ENCODE measurements at regions not wholly inside any gene's neighbourhood (a gene's known extent, or its start where the extent isn't known, plus 50 kb on each side); places are given as distances from the start of the nearest gene placed in this dataset.
"Not testable (repeated sequence)": the region's sequence is repeated elsewhere in the genome, so short reads cannot be mapped to it uniquely, and the experiment has no call there.

DNA sequence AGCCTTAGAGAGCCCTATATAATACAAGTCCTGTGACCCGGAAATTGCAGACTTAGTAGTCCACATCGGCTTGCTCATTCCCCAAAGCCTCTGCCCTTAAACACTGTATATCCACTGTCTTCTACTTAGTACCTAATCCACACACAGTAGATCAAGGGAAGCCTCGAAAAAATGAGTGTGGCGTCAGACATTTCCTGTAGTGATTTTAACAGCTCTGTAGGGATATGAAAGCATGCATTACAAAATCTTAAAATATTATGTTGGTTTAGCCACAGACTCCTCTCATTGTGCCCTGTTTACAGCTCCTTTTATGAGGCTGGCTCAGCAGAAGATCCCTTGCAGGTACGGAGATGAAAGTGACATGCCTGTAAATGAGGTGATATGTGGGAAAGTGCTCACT lies 416.3 kb downstream of the LIG4 start:
- Histone ChIP-seq H3K27me3 (replicated peaks; ENCODE audit: control insufficient read depth, insufficient read depth, low read length) (no peaks in the 10 kb centered on the region), H3K9me3 (no peaks in the 10 kb centered on the region), H3K4me3 (ENCODE audit: low read depth, low read length) (no peak overlapping the region), H3K36me3 (ENCODE audit: control insufficient read depth, insufficient read depth, low read length) (no peaks in the 10 kb centered on the region), H3K4me1 (no peaks in the 10 kb centered on the region)
- H3K36me3 Mint-ChIP-seq (ENCODE audit: insufficient read depth, unreplicated experiment), result no peaks in the 10 kb centered on the region
- ChIA-PET CTCF (no interaction called here), POLR2A (no interaction called here)
- no peak for DNase-seq
- TF ChIP-seq, protein P1, sequence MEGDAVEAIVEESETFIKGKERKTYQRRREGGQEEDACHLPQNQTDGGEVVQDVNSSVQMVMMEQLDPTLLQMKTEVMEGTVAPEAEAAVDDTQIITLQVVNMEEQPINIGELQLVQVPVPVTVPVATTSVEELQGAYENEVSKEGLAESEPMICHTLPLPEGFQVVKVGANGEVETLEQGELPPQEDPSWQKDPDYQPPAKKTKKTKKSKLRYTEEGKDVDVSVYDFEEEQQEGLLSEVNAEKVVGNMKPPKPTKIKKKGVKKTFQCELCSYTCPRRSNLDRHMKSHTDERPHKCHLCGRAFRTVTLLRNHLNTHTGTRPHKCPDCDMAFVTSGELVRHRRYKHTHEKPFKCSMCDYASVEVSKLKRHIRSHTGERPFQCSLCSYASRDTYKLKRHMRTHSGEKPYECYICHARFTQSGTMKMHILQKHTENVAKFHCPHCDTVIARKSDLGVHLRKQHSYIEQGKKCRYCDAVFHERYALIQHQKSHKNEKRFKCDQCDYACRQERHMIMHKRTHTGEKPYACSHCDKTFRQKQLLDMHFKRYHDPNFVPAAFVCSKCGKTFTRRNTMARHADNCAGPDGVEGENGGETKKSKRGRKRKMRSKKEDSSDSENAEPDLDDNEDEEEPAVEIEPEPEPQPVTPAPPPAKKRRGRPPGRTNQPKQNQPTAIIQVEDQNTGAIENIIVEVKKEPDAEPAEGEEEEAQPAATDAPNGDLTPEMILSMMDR (IDR thresholded peaks at IDR 0.05; ENCODE audit: insufficient read depth in 1 of 2, low read depth in 1 of 2, low read length in 1 of 2, severe bottlenecking in 1 of 2, unreplicated experiment in 1 of 2), result no peak
- H3K9me3 Mint-ChIP-seq (ENCODE audit: unreplicated experiment), result no peaks in the 10 kb centered on the region
- no peaks in the 10 kb centered on the region for H3K4me1 Mint-ChIP-seq (ENCODE audit: low read depth, unreplicated experiment)
- no peak overlapping the region for H3K27ac Mint-ChIP-seq (ENCODE audit: unreplicated experiment)
- H3K4me3 Mint-ChIP-seq (ENCODE audit: unreplicated experiment), result no peak overlapping the region
- H3K27me3 Mint-ChIP-seq (ENCODE audit: insufficient read depth, unreplicated experiment), result no peaks in the 10 kb centered on the region
- no TSS peak for BruUV-seq (replicated peaks)
- intact Hi-C loops (cut with micrococcal nuclease; ENCODE audit: unreplicated experiment), result no loop called here

DNA sequence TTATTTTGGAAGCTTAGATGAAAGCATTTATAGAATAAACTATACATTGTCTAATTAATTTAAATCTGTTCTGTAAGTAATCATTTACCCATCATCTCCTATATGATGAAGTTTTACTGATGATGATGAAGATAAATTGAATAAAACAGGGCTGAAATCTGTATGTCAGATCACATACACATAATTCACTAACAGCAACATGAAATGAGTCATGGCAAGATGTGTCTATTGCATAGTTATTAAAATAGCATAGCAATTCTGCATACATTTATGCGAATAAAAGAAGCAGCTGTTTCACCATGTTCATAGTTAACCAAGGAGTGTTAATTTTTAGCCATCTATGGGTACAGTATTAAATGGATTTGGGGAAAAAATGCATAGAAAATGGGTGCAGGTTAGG lies 424.9 kb downstream of the LIG4 start:
- Mint-ChIP-seq H3K27ac (ENCODE audit: unreplicated experiment) (no peak overlapping the region), H3K4me3 (ENCODE audit: unreplicated experiment) (no peak overlapping the region), H3K4me1 (ENCODE audit: low read depth, unreplicated experiment) (no peaks in the 10 kb centered on the region), H3K9me3 (ENCODE audit: unreplicated experiment) (no peaks in the 10 kb centered on the region), H3K36me3 (ENCODE audit: insufficient read depth, unreplicated experiment) (no peaks in the 10 kb centered on the region), H3K27me3 (ENCODE audit: insufficient read depth, unreplicated experiment) (no peaks in the 10 kb centered on the region)
- Histone ChIP-seq H3K36me3 (ENCODE audit: control insufficient read depth, insufficient read depth, low read length) (no peaks in the 10 kb centered on the region), H3K9me3 (no peaks in the 10 kb centered on the region), H3K4me3 (ENCODE audit: low read depth, low read length) (no peak overlapping the region), H3K27me3 (replicated peaks; ENCODE audit: control insufficient read depth, insufficient read depth, low read length) (no peaks in the 10 kb centered on the region), H3K4me1 (no peaks in the 10 kb centered on the region)
- DNase-seq, result no peak
- BruUV-seq (replicated peaks), result no TSS peak
- ChIA-PET CTCF (no interaction called here), POLR2A (no interaction called here)
- intact Hi-C loops (cut with micrococcal nuclease; ENCODE audit: unreplicated experiment), result no loop called here
- TF ChIP-seq, protein P1 (IDR thresholded peaks at IDR 0.05; ENCODE audit: insufficient read depth in 1 of 2, low read depth in 1 of 2, low read length in 1 of 2, severe bottlenecking in 1 of 2, unreplicated experiment in 1 of 2), result no peak

DNA sequence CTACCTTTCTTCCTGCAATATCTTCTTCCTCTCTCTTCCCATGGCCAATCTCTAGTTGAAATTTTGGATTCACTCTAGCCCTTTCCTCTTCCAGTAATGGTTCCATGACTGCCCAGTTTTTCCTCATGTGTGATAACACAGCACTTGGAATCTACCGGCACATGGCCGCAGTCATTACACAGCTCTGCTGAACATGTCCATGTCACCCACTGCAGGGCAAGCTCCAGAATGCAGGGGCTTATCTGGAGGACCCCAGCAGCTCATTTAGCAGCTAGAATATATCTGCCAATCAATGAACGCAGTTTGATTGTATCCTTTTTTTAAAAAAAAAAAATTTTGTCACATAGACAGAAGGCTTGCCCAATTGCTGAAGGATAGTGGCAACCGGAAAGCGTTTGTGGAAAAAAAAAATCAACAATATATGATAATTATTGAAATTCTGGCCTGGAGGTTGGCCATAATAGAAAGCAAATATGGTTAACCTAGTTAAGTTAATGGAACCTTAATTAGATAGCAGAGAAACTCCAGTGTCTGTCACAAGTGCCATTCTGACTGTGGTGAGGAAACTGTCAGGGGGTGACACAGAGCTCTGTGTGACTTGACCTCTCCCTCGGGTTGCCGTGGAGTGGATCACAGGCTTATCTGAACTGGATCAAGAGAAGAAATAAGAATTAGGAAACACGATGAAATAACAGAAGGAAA lies 426.7 kb downstream of the LIG4 start:
- TF ChIP-seq, protein P1 (IDR thresholded peaks at IDR 0.05; ENCODE audit: insufficient read depth in 1 of 2, low read depth in 1 of 2, low read length in 1 of 2, severe bottlenecking in 1 of 2, unreplicated experiment in 1 of 2), result no peak
- H3K9me3 ChIP-seq, result no peaks in the 10 kb centered on the region
- no peak overlapping the region for H3K4me3 ChIP-seq (ENCODE audit: low read depth, low read length)
- H3K9me3 Mint-ChIP-seq (ENCODE audit: unreplicated experiment), result no peaks in the 10 kb centered on the region
- no peak overlapping the region for H3K4me3 Mint-ChIP-seq (ENCODE audit: unreplicated experiment)
- no TSS peak for BruUV-seq (replicated peaks)
- no peaks in the 10 kb centered on the region for H3K36me3 Mint-ChIP-seq (ENCODE audit: insufficient read depth, unreplicated experiment)
- DNase-seq, result no peak
- no peaks in the 10 kb centered on the region for H3K4me1 Mint-ChIP-seq (ENCODE audit: low read depth, unreplicated experiment)
- no peaks in the 10 kb centered on the region for H3K4me1 ChIP-seq
- ChIA-PET CTCF (no interaction called here), POLR2A (no interaction called here)
- no peaks in the 10 kb centered on the region for H3K27me3 ChIP-seq (replicated peaks; ENCODE audit: control insufficient read depth, insufficient read depth, low read length)
- H3K27me3 Mint-ChIP-seq (ENCODE audit: insufficient read depth, unreplicated experiment), result no peaks in the 10 kb centered on the region
- no peaks in the 10 kb centered on the region for H3K36me3 ChIP-seq (ENCODE audit: control insufficient read depth, insufficient read depth, low read length)
- intact Hi-C loops (cut with micrococcal nuclease; ENCODE audit: unreplicated experiment), result no loop called here
- H3K27ac Mint-ChIP-seq (ENCODE audit: unreplicated experiment), result no peak overlapping the region

DNA sequence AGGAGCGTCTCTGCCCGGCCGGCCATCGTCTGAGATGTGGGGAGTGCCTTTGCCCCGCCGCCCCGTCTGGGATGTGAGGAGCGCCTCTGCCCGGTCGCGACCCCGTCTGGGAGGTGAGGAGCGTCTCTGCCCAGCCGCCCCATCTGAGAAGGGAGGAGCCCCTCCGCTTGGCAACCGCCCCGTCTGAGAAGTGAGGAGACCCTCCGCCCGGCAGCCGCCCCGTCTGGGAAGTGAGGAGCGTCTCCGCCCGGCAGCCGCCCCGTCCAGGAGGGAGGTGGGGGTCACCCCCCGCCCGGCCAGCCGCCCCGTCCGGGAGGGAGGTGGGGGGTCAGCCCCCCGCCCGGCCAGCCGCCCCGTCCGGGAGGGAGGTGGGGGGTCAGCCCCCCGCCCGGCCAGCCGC lies 432.7 kb downstream of the LIG4 start:
- DNase-seq; BruUV-seq (replicated peaks); H3K4me1 ChIP-seq; H3K36me3 Mint-ChIP-seq (ENCODE audit: insufficient read depth, unreplicated experiment); H3K36me3 ChIP-seq (ENCODE audit: control insufficient read depth, insufficient read depth, low read length); H3K4me3 ChIP-seq (ENCODE audit: low read depth, low read length); H3K27me3 ChIP-seq (replicated peaks; ENCODE audit: control insufficient read depth, insufficient read depth, low read length); H3K27me3 Mint-ChIP-seq (ENCODE audit: insufficient read depth, unreplicated experiment); CTCF ChIA-PET; H3K9me3 Mint-ChIP-seq (ENCODE audit: unreplicated experiment); H3K4me3 Mint-ChIP-seq (ENCODE audit: unreplicated experiment); H3K9me3 ChIP-seq; POLR2A ChIA-PET; intact Hi-C loops (cut with micrococcal nuclease; ENCODE audit: unreplicated experiment); H3K4me1 Mint-ChIP-seq (ENCODE audit: low read depth, unreplicated experiment); H3K27ac Mint-ChIP-seq (ENCODE audit: unreplicated experiment): not testable (repeated sequence)
